Natural killer cell (primary cell): ENCODE measurements at regions not wholly inside any gene's neighbourhood (a gene's known extent, or its start where the extent isn't known, plus 50 kb on each side); places are given as distances from the start of the nearest gene placed in this dataset.

Experiments
- ATAC-seq, 3 donors: fragments of 150-1000 bp in 2 of 3; fragments of 200-7000 bp in 1 of 3; cut with Tn5 transposase; 1 replicate in 1 of 3; 2 replicates in 2 of 3; pipeline ENCODE4 v1.10.0; 2021; ENCODE audit warnings: mild to moderate bottlenecking in 2 of 3, moderate library complexity in 2 of 3
- DNase-seq, 2 donors: peaks; one replicate each; pipeline versions ENCODE4 v3.0.0 to v3.0.0-alpha.2; 2013 to 2021; ENCODE audit warnings: mixed read lengths in 1 of 2
- H3K27ac ChIP-seq: one replicate; pipeline ENCODE4 v1.5.1; 2013; ENCODE audit warnings: mild to moderate bottlenecking, low read length
- H3K27me3 ChIP-seq: one replicate; pipeline ENCODE4 v1.6.1; 2013; ENCODE audit warnings: low read length; ENCODE audit not compliant: control insufficient read depth, insufficient read depth
- H3K36me3 ChIP-seq: one replicate; pipeline ENCODE4 v1.6.1; 2013; ENCODE audit warnings: low read length; ENCODE audit not compliant: control insufficient read depth, insufficient read depth
- H3K4me1 ChIP-seq: one replicate; pipeline ENCODE4 v1.6.1; 2013; ENCODE audit warnings: low read length; ENCODE audit not compliant: control insufficient read depth, insufficient read depth
- H3K4me3 ChIP-seq: one replicate; pipeline ENCODE4 v1.5.1; 2013; ENCODE audit warnings: low read length
- H3K9me3 ChIP-seq: one replicate; pipeline ENCODE4 v1.6.1; 2013; ENCODE audit warnings: low read length; ENCODE audit not compliant: control insufficient read depth, insufficient read depth
- H3K27ac Mint-ChIP-seq, 2 donors: one replicate each; pipeline ENCODE4 v1.8.0; 2022; ENCODE audit warnings: mild to moderate bottlenecking in 2 of 2, mixed read lengths in 2 of 2, moderate library complexity in 1 of 2
- H3K27me3 Mint-ChIP-seq, 2 donors: one replicate each; pipeline ENCODE4 v1.8.0; 2022; ENCODE audit warnings: low read depth in 2 of 2, mixed read lengths in 2 of 2
- H3K36me3 Mint-ChIP-seq: one replicate; pipeline ENCODE4 v1.8.0; 2022; ENCODE audit warnings: mixed read lengths
- H3K4me1 Mint-ChIP-seq, 2 donors: one replicate each; pipeline ENCODE4 v1.8.0; 2022; ENCODE audit warnings: mixed read lengths in 2 of 2
- H3K4me3 Mint-ChIP-seq: one replicate; pipeline ENCODE4 v1.8.0; 2022; ENCODE audit warnings: mild to moderate bottlenecking, moderate library complexity, mixed read lengths
- H3K9me3 Mint-ChIP-seq, 2 donors: one replicate each; pipeline ENCODE4 v1.8.0; 2022; ENCODE audit warnings: mixed read lengths in 2 of 2
- WGBS: methylation state at CpG from one replicate; pipeline ENCODE4 v1.1.7; 2013; ENCODE audit warnings: missing lambda C conversion rate; ENCODE audit not compliant: insufficient coverage; 5-methylcytosine and 5-hydroxymethylcytosine counted together
- intact Hi-C: fragments of 100-400 bp; cut with micrococcal nuclease; formaldehyde crosslinking; loops from one replicate; pipeline ENCODE4 v1.14.2; 2022
- TF ChIP-seq, protein P1 (sequence below): fragments of 200-600 bp; IDR thresholded peaks from one replicate; pipeline ENCODE4 v1.8.0; 2022; ENCODE audit warnings: antibody characterized with exemption

- H3K4me1 Mint-ChIP-seq = no peaks in the 10 kb centered on the region
- no peak for DNase-seq
These were observed 104.0 kb downstream of the QRSL1 start for GRCh38 chr6:106733386-106733785.

GRCh38 chr6:106732376-106732940 lies 103.1 kb downstream of the QRSL1 start:
- Histone ChIP-seq H3K36me3 (no peaks in the 10 kb centered on the region), H3K27me3 (no peaks in the 10 kb centered on the region), H3K9me3 (no peaks in the 10 kb centered on the region), H3K27ac (no peak overlapping the region), H3K4me1 (no peaks in the 10 kb centered on the region), H3K4me3 (no peak overlapping the region)
- ATAC-seq = no peak
- peaks cover 7 to 34% of the 10 kb centered on the region in 2 donors for H3K27me3 Mint-ChIP-seq
- H3K9me3 Mint-ChIP-seq = no peaks in the 10 kb centered on the region
- H3K27ac Mint-ChIP-seq = no peak overlapping the region
- intact Hi-C loops = no loop called here
- TF ChIP-seq, protein P1, sequence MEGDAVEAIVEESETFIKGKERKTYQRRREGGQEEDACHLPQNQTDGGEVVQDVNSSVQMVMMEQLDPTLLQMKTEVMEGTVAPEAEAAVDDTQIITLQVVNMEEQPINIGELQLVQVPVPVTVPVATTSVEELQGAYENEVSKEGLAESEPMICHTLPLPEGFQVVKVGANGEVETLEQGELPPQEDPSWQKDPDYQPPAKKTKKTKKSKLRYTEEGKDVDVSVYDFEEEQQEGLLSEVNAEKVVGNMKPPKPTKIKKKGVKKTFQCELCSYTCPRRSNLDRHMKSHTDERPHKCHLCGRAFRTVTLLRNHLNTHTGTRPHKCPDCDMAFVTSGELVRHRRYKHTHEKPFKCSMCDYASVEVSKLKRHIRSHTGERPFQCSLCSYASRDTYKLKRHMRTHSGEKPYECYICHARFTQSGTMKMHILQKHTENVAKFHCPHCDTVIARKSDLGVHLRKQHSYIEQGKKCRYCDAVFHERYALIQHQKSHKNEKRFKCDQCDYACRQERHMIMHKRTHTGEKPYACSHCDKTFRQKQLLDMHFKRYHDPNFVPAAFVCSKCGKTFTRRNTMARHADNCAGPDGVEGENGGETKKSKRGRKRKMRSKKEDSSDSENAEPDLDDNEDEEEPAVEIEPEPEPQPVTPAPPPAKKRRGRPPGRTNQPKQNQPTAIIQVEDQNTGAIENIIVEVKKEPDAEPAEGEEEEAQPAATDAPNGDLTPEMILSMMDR = no peak
- no peaks in the 10 kb centered on the region for H3K4me1 Mint-ChIP-seq
- no peak for DNase-seq
- no peak overlapping the region for H3K4me3 Mint-ChIP-seq
- 94% methylated on average over 7 of the region's 7 CpGs for WGBS
- H3K36me3 Mint-ChIP-seq = no peaks in the 10 kb centered on the region

More at GRCh38 chr6:106733386-106733785, 104.0 kb downstream of the QRSL1 start:
- Mint-ChIP-seq H3K27ac (no peak overlapping the region), H3K36me3 (no peaks in the 10 kb centered on the region), H3K9me3 (no peaks in the 10 kb centered on the region), H3K27me3 (peaks cover 8 to 34% of the 10 kb centered on the region in 2 donors), H3K4me3 (no peak overlapping the region)
- H3K36me3 ChIP-seq = no peaks in the 10 kb centered on the region
- H3K27ac ChIP-seq = no peak overlapping the region
- no peaks in the 10 kb centered on the region for H3K9me3 ChIP-seq
- intact Hi-C loops = no loop called here
- no peak for ATAC-seq
- TF ChIP-seq, protein P1 = no peak
- H3K27me3 ChIP-seq = no peaks in the 10 kb centered on the region
- no peak overlapping the region for H3K4me3 ChIP-seq
- no peaks in the 10 kb centered on the region for H3K4me1 ChIP-seq
- 97% methylated on average over 2 of the region's 2 CpGs for WGBS

- no peaks in the 10 kb centered on the region for H3K9me3 ChIP-seq
- Mint-ChIP-seq H3K4me3 (no peak overlapping the region), H3K36me3 (no peaks in the 10 kb centered on the region), H3K9me3 (no peaks in the 10 kb centered on the region), H3K27ac (no peak overlapping the region), H3K27me3 (peaks cover 7 to 34% of the 10 kb centered on the region in 2 donors), H3K4me1 (no peaks in the 10 kb centered on the region)
- 100% methylated on average over 1 of the region's 1 CpG for WGBS
- intact Hi-C loops = no loop called here
- no peak overlapping the region for H3K4me3 ChIP-seq
- H3K27me3 ChIP-seq = no peaks in the 10 kb centered on the region
- H3K27ac ChIP-seq = no peak overlapping the region
- DNase-seq (no peak), ATAC-seq (no peak)
- H3K36me3 ChIP-seq = no peaks in the 10 kb centered on the region
- H3K4me1 ChIP-seq = no peaks in the 10 kb centered on the region
- TF ChIP-seq, protein P1 = no peak
These were observed 102.4 kb downstream of the QRSL1 start for GRCh38 chr6:106731843-106732160.

DNA sequence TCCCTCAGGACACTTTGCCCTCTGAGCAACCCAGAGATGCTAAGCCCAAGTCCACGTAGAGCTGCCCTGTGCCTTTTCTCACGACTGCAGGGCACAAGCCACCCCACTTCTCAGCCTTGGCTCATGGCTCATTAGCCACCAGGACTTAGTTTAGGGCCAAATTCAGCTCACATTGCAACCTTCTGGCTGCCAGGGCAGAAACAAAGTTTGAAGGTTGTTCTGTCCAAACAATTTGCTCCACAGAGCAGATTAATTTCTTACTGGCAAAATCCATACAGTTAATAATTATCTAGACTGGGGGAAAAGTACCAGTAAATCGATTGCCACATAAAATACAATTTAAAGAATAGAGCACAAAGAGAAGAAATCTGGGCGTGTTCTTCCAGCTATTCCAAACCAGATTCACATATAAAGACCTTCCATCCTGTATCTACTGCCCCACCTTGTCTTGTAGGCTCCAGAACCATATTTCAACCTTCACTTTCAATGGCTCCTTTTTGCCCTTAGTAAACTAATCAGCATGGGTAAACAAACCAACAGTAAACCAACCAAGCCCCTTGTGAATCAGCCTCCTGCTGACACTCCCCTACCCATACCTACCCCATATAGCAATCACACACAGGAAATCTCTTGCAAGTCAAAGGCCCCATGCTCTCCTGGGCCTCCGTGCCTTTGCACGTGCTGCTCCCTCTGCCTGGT lies 101.9 kb downstream of the QRSL1 start:
- Histone ChIP-seq H3K27ac (no peak overlapping the region), H3K27me3 (no peaks in the 10 kb centered on the region), H3K36me3 (no peaks in the 10 kb centered on the region), H3K4me1 (no peaks in the 10 kb centered on the region), H3K9me3 (no peaks in the 10 kb centered on the region), H3K4me3 (no peak overlapping the region)
- DNase-seq (no peak), ATAC-seq (no peak)
- intact Hi-C loops = no loop called here
- TF ChIP-seq, protein P1 = no peak
- H3K4me3 Mint-ChIP-seq = no peak overlapping the region
- H3K36me3 Mint-ChIP-seq = no peaks in the 10 kb centered on the region
- H3K27ac Mint-ChIP-seq = no peak overlapping the region
- peaks cover 7 to 31% of the 10 kb centered on the region in 2 donors for H3K27me3 Mint-ChIP-seq
- 82% methylated on average over 6 of the region's 6 CpGs for WGBS
- H3K4me1 Mint-ChIP-seq = no peaks in the 10 kb centered on the region
- H3K9me3 Mint-ChIP-seq = no peaks in the 10 kb centered on the region
